ENCODE measurements at regions not wholly inside any gene's neighbourhood (a gene's known extent, or its start where the extent isn't known, plus 50 kb on each side); places are given as distances from the start of the nearest gene placed in this dataset.

GRCh38 chr1:5342172-5342571 lies 650.1 kb downstream of the NPHP4 start:
- Histone ChIP-seq H3K36me3 (replicated peaks in 1 of 2; ENCODE audit: control insufficient read depth in 1 of 2, insufficient read depth in 2 of 2, low read length in 2 of 2) (no peaks in the 10 kb centered on the region), H3K27ac (ENCODE audit: low read depth in 1 of 2, low read length in 2 of 2) (no peak overlapping the region), H3K27me3 (ENCODE audit: control insufficient read depth in 2 of 2, insufficient read depth in 2 of 2, low read length in 2 of 2) (no peaks in the 10 kb centered on the region), H3K4me3 (replicated peaks in 1 of 3; ENCODE audit: low read depth in 2 of 3, low read length in 3 of 3) (no peak overlapping the region), H3K79me2 (ENCODE audit: insufficient read depth, low read length) (no peaks in the 10 kb centered on the region), H2AFZ (ENCODE audit: insufficient read depth, low read depth, low read length, poor library complexity, severe bottlenecking) (no peak overlapping the region), H3K4me1 (ENCODE audit: control insufficient read depth in 1 of 2, insufficient read depth in 2 of 2, low read length in 2 of 2) (no peaks in the 10 kb centered on the region), H3K9ac (ENCODE audit: insufficient read depth, low read length, poor library complexity, severe bottlenecking) (no peak overlapping the region), H3K9me3 (replicated peaks in 1 of 2; ENCODE audit: control insufficient read depth in 1 of 2, insufficient read depth in 1 of 2, low read length in 2 of 2) (no peaks in the 10 kb centered on the region), H3K4me2 (replicated peaks; ENCODE audit: extremely low read depth, low read length, poor library complexity, severe bottlenecking) (no peak overlapping the region), H4K20me1 (ENCODE audit: insufficient read depth, low read length) (no peaks in the 10 kb centered on the region)
- Mint-ChIP-seq H3K4me3 (no peak overlapping the region), H3K27me3 (ENCODE audit: low read depth in 3 of 3) (peaks cover 1 to 4% (median 2%) of the 10 kb centered on the region in 3 donors), H3K9me3 (peaks cover 0 to 2% (median 0%) of the 10 kb centered on the region in 7 donors), H3K4me1 (no peaks in the 10 kb centered on the region), H3K36me3 (no peaks in the 10 kb centered on the region), H3K27ac (no peak overlapping the region)
- 84% methylated on average over 7 of the region's 8 CpGs for WGBS (ENCODE audit: insufficient coverage)
- DNase-seq: no peak
- no peak for TF ChIP-seq CTCF (IDR thresholded peaks at IDR 0.05)
- intact Hi-C loops (cut with micrococcal nuclease): no loop called here

GRCh38 chr1:5341471-5341870 lies 650.8 kb downstream of the NPHP4 start:
- TF ChIP-seq CTCF (IDR thresholded peaks at IDR 0.05): no peak
- Histone ChIP-seq H3K4me3 (replicated peaks in 1 of 3; ENCODE audit: low read depth in 2 of 3, low read length in 3 of 3) (no peak overlapping the region), H3K36me3 (replicated peaks in 1 of 2; ENCODE audit: control insufficient read depth in 1 of 2, insufficient read depth in 2 of 2, low read length in 2 of 2) (no peaks in the 10 kb centered on the region), H3K79me2 (ENCODE audit: insufficient read depth, low read length) (no peaks in the 10 kb centered on the region), H2AFZ (ENCODE audit: insufficient read depth, low read depth, low read length, poor library complexity, severe bottlenecking) (no peak overlapping the region), H4K20me1 (ENCODE audit: insufficient read depth, low read length) (no peaks in the 10 kb centered on the region), H3K9me3 (replicated peaks in 1 of 2; ENCODE audit: control insufficient read depth in 1 of 2, insufficient read depth in 1 of 2, low read length in 2 of 2) (no peaks in the 10 kb centered on the region), H3K27me3 (ENCODE audit: control insufficient read depth in 2 of 2, insufficient read depth in 2 of 2, low read length in 2 of 2) (no peaks in the 10 kb centered on the region), H3K4me2 (replicated peaks; ENCODE audit: extremely low read depth, low read length, poor library complexity, severe bottlenecking) (no peak overlapping the region), H3K27ac (ENCODE audit: low read depth in 1 of 2, low read length in 2 of 2) (no peak overlapping the region), H3K4me1 (ENCODE audit: control insufficient read depth in 1 of 2, insufficient read depth in 2 of 2, low read length in 2 of 2) (no peaks in the 10 kb centered on the region), H3K9ac (ENCODE audit: insufficient read depth, low read length, poor library complexity, severe bottlenecking) (no peak overlapping the region)
- Mint-ChIP-seq H3K4me1 (no peaks in the 10 kb centered on the region), H3K27me3 (ENCODE audit: low read depth in 3 of 3) (peaks cover 1 to 6% (median 2%) of the 10 kb centered on the region in 3 donors), H3K36me3 (no peaks in the 10 kb centered on the region), H3K27ac (no peak overlapping the region), H3K4me3 (no peak overlapping the region), H3K9me3 (no peaks in the 10 kb centered on the region)
- DNase-seq: no peak
- WGBS (ENCODE audit: insufficient coverage): 13% methylated on average over 2 of the region's 3 CpGs
- intact Hi-C loops (cut with micrococcal nuclease): no loop called here
